Activated CD8-positive, alpha-beta T cell treated with anti-CD3 and anti-CD28 coated beads, Interleukin-2, amount 10 ng/mL, durations not matched to agents 7 days and 5 days (primary cell): ENCODE measurements at regions not wholly inside any gene's neighbourhood (a gene's known extent, or its start where the extent isn't known, plus 50 kb on each side); places are given as distances from the start of the nearest gene placed in this dataset.

Experiments used
- ATAC-seq: fragments of 150-1000 bp; cut with Tn5 transposase; one replicate; pipeline ENCODE4 v1.10.0; 2021; ENCODE audit warnings: moderate library complexity
- CTCF ChIA-PET: fragments of 350-600 bp; sonication (Branson Sonifier 250); formaldehyde crosslinking; loops from one replicate; lab custom pipeline; 2021; ENCODE audit warnings: antibody characterized with exemption; lab: Charles Lee
- POLR2A ChIA-PET: fragments of 350-600 bp; sonication (Branson Sonifier 250); formaldehyde crosslinking; loops from one replicate; lab custom pipeline; 2021; ENCODE audit warnings: antibody characterized with exemption; lab: Charles Lee
- DNase-seq: peaks from one replicate; pipeline ENCODE4 v3.0.0-alpha.2; 2020
- H3K27ac Mint-ChIP-seq: one replicate; pipeline ENCODE4 v1.8.0; 2021; ENCODE audit warnings: mild to moderate bottlenecking, mixed read lengths
- H3K27me3 Mint-ChIP-seq: one replicate; pipeline ENCODE4 v1.8.0; 2021; ENCODE audit warnings: low read depth, mixed read lengths
- H3K36me3 Mint-ChIP-seq: one replicate; pipeline ENCODE4 v1.8.0; 2021; ENCODE audit warnings: low read depth, mixed read lengths
- H3K4me1 Mint-ChIP-seq: one replicate; pipeline ENCODE4 v1.8.0; 2021; ENCODE audit warnings: low read depth, mixed read lengths
- H3K4me3 Mint-ChIP-seq: one replicate; pipeline ENCODE4 v1.8.0; 2021; ENCODE audit warnings: mild to moderate bottlenecking, mixed read lengths
- H3K9me3 Mint-ChIP-seq: one replicate; pipeline ENCODE4 v1.8.0; 2022; ENCODE audit warnings: mixed read lengths; ENCODE audit not compliant: insufficient read depth

GRCh38 chr5:67257500-67257899 lies 60.9 kb upstream of the CD180 start:
- ATAC-seq (no peak), DNase-seq (no peak)
- Mint-ChIP-seq H3K27ac (no peak overlapping the region), H3K4me1 (peaks cover 6% of the 10 kb centered on the region), H3K4me3 (no peak overlapping the region), H3K9me3 (no peaks in the 10 kb centered on the region), H3K27me3 (peaks cover 1% of the 10 kb centered on the region), H3K36me3 (no peaks in the 10 kb centered on the region)
- POLR2A ChIA-PET = no interaction called here
- CTCF ChIA-PET = interaction anchor here (2.3 kb wide), 1 partner anchor 11 kb away, joined by 9 read pairs; no protein-coding TSS in a partner anchor

GRCh38 chr5:67257077-67257476 lies 60.5 kb upstream of the CD180 start:
- H3K27me3 Mint-ChIP-seq = peaks cover 1% of the 10 kb centered on the region
- DNase-seq (no peak), ATAC-seq (no peak)
- peaks cover 6% of the 10 kb centered on the region for H3K4me1 Mint-ChIP-seq
- ChIA-PET CTCF (interaction anchor here (2.3 kb wide), 1 partner anchor 11 kb away, joined by 9 read pairs; no protein-coding TSS in a partner anchor), POLR2A (no interaction called here)
- H3K36me3 Mint-ChIP-seq = no peaks in the 10 kb centered on the region
- H3K27ac Mint-ChIP-seq = no peak overlapping the region
- H3K9me3 Mint-ChIP-seq = no peaks in the 10 kb centered on the region
- no peak overlapping the region for H3K4me3 Mint-ChIP-seq

- peaks cover 6% of the 10 kb centered on the region for H3K4me1 Mint-ChIP-seq
- peaks cover 1% of the 10 kb centered on the region for H3K27me3 Mint-ChIP-seq
- no peak overlapping the region for H3K27ac Mint-ChIP-seq
- no peak for ATAC-seq
- no peaks in the 10 kb centered on the region for H3K9me3 Mint-ChIP-seq
- CTCF ChIA-PET = no interaction called here
- no peak overlapping the region for H3K4me3 Mint-ChIP-seq
- POLR2A ChIA-PET = no interaction called here
- DNase-seq = no peak
- no peaks in the 10 kb centered on the region for H3K36me3 Mint-ChIP-seq
These were observed 59.3 kb upstream of the CD180 start for GRCh38 chr5:67255881-67256280.

GRCh38 chr5:67253911-67254310 lies 57.3 kb upstream of the CD180 start:
- DNase-seq (no peak), ATAC-seq (no peak)
- no peak overlapping the region for H3K27ac Mint-ChIP-seq
- peaks cover 6% of the 10 kb centered on the region for H3K4me1 Mint-ChIP-seq
- ChIA-PET POLR2A (no interaction called here), CTCF (no interaction called here)
- H3K36me3 Mint-ChIP-seq = no peaks in the 10 kb centered on the region
- no peaks in the 10 kb centered on the region for H3K27me3 Mint-ChIP-seq
- no peak overlapping the region for H3K4me3 Mint-ChIP-seq
- no peaks in the 10 kb centered on the region for H3K9me3 Mint-ChIP-seq

- CTCF ChIA-PET = interaction anchor here (1.0 kb wide), 1 partner anchor 1003 kb away, joined by 4 read pairs; no protein-coding TSS in a partner anchor
- ATAC-seq = no peak
- POLR2A ChIA-PET = no interaction called here
These were observed 52.9 kb upstream of the CD180 start for GRCh38 chr5:67249590-67249895.

GRCh38 chr5:67248703-67249589 lies 52.3 kb upstream of the CD180 start:
- H3K9me3 Mint-ChIP-seq = no peaks in the 10 kb centered on the region
- H3K36me3 Mint-ChIP-seq = no peaks in the 10 kb centered on the region
- ChIA-PET CTCF (interaction anchor here (1.0 to 1.1 kb wide), 2 partner anchors 92 to 1004 kb away, joined by 3 to 4 read pairs; no protein-coding TSS in a partner anchor), POLR2A (no interaction called here)
- peak overlapping the region; percentile 25 for H3K27ac Mint-ChIP-seq
- DNase-seq (no peak), ATAC-seq (no peak)
- H3K4me3 Mint-ChIP-seq = no peak overlapping the region
- H3K27me3 Mint-ChIP-seq = no peaks in the 10 kb centered on the region
- H3K4me1 Mint-ChIP-seq = peaks cover 10% of the 10 kb centered on the region

More at GRCh38 chr5:67249590-67249895, 52.9 kb upstream of the CD180 start:
- H3K4me1 Mint-ChIP-seq = peaks cover 10% of the 10 kb centered on the region
- DNase-seq = no peak
- no peaks in the 10 kb centered on the region for H3K36me3 Mint-ChIP-seq
- no peaks in the 10 kb centered on the region for H3K9me3 Mint-ChIP-seq
- H3K27ac Mint-ChIP-seq = no peak overlapping the region
- no peak overlapping the region for H3K4me3 Mint-ChIP-seq
- H3K27me3 Mint-ChIP-seq = no peaks in the 10 kb centered on the region

- Mint-ChIP-seq H3K27me3 (no peaks in the 10 kb centered on the region), H3K4me1 (peaks cover 14% of the 10 kb centered on the region), H3K27ac (no peak overlapping the region), H3K9me3 (no peaks in the 10 kb centered on the region), H3K4me3 (no peak overlapping the region), H3K36me3 (no peaks in the 10 kb centered on the region)
- no peak for DNase-seq
- no peak for ATAC-seq
- ChIA-PET POLR2A (no interaction called here), CTCF (interaction anchor here (0.8 to 4.0 kb wide), 46 partner anchors 10 to 1761 kb away, joined by 3 to 24 read pairs (median 5); partner anchors contain the start of gene PIK3R1)
These were observed 50.1 kb upstream of the CD180 start for GRCh38 chr5:67246546-67247268.
